CD14-positive monocyte (primary cell): ENCODE measurements at regions not wholly inside any gene's neighbourhood (a gene's known extent, or its start where the extent isn't known, plus 50 kb on each side); places are given as distances from the start of the nearest gene placed in this dataset.
A peak's percentile ranks its signal among the peaks of the same experiment; 100 is the strongest.

ENCODE experiments used
- DNase-seq, 3 donors: peaks; one replicate each; pipeline ENCODE4 v3.0.0-alpha.2; 2011 to 2022
- H2AFZ ChIP-seq: 2 replicates; pipeline ENCODE4 v1.6.0; 2012; ENCODE audit warnings: mild to moderate bottlenecking, low read depth, low read length, inconsistent platforms; ENCODE audit not compliant: insufficient read depth, poor library complexity, severe bottlenecking
- H3K27ac ChIP-seq, 2 donors: 1 replicate in 1 of 2; 2 replicates in 1 of 2; pipeline ENCODE4 v1.5.1; 2012 to 2013; ENCODE audit warnings: low read length in 2 of 2, control low read depth in 1 of 2, inconsistent platforms in 1 of 2, low read depth in 1 of 2, mild to moderate bottlenecking in 1 of 2
- H3K27me3 ChIP-seq, 2 donors: one replicate each; pipeline versions ENCODE4 v1.6.0 to v1.6.1; 2011 to 2013; ENCODE audit warnings: low read length in 2 of 2; ENCODE audit not compliant: control insufficient read depth in 2 of 2, insufficient read depth in 2 of 2
- H3K36me3 ChIP-seq, 2 donors: replicated peaks in 1 of 2; 1 replicate in 1 of 2; 2 replicates in 1 of 2; pipeline versions ENCODE4 v1.5.1 to v1.6.1; 2012 to 2013; ENCODE audit warnings: low read length in 2 of 2, control low read depth in 1 of 2, inconsistent platforms in 1 of 2, mild to moderate bottlenecking in 1 of 2; ENCODE audit not compliant: insufficient read depth in 2 of 2, control insufficient read depth in 1 of 2
- H3K4me1 ChIP-seq, 2 donors: 1 replicate in 1 of 2; 2 replicates in 1 of 2; pipeline versions ENCODE4 v1.5.1 to v1.6.1; 2012 to 2013; ENCODE audit warnings: low read length in 2 of 2, control low read depth in 1 of 2, inconsistent platforms in 1 of 2, mild to moderate bottlenecking in 1 of 2, moderate library complexity in 1 of 2; ENCODE audit not compliant: insufficient read depth in 2 of 2, control insufficient read depth in 1 of 2
- H3K4me2 ChIP-seq: replicated peaks from 2 replicates; pipeline ENCODE3; 2012; ENCODE audit warnings: low read length, moderate library complexity, mild to moderate bottlenecking; ENCODE audit not compliant: poor library complexity, severe bottlenecking; ENCODE audit errors: extremely low read depth
- H3K4me3 ChIP-seq, 3 experiments: fragments of 200-600 bp in 1 of 3; sonication (generic) in 1 of 3; replicated peaks in 1 of 3; 1 replicate in 2 of 3; 2 replicates in 1 of 3; pipeline ENCODE4 v1.5.1; 2011 to 2013; ENCODE audit warnings: low read length in 3 of 3, mild to moderate bottlenecking in 3 of 3, control low read depth in 2 of 3, low read depth in 2 of 3, inconsistent platforms in 1 of 3, moderate library complexity in 1 of 3
- H3K79me2 ChIP-seq: 2 replicates; pipeline ENCODE4 v1.6.0; 2012; ENCODE audit warnings: mild to moderate bottlenecking, control low read depth, inconsistent platforms, low read length, moderate library complexity; ENCODE audit not compliant: insufficient read depth
- H3K9ac ChIP-seq: 2 replicates; pipeline ENCODE4 v1.6.0; 2017; ENCODE audit warnings: low read length, mild to moderate bottlenecking; ENCODE audit not compliant: insufficient read depth, poor library complexity, severe bottlenecking
- H3K9me3 ChIP-seq, 2 donors: replicated peaks in 1 of 2; 1 replicate in 1 of 2; 2 replicates in 1 of 2; pipeline versions ENCODE4 v1.5.1 to v1.6.1; 2012 to 2013; ENCODE audit warnings: low read length in 2 of 2, control low read depth in 1 of 2; ENCODE audit not compliant: control insufficient read depth in 1 of 2, insufficient read depth in 1 of 2
- H4K20me1 ChIP-seq: 2 replicates; pipeline ENCODE4 v1.6.0; 2012; ENCODE audit warnings: mild to moderate bottlenecking, low read length, control low read depth, moderate library complexity; ENCODE audit not compliant: insufficient read depth
- H3K27ac Mint-ChIP-seq, 7 donors: one replicate each; pipeline ENCODE4 v1.8.0; 2020; ENCODE audit warnings: mild to moderate bottlenecking in 7 of 7, mixed read lengths in 7 of 7, moderate library complexity in 6 of 7, inconsistent platforms in 2 of 7
- H3K27me3 Mint-ChIP-seq, 3 donors: one replicate each; pipeline ENCODE4 v1.8.0; 2021 to 2022; ENCODE audit warnings: low read depth in 3 of 3, mild to moderate bottlenecking in 3 of 3, mixed read lengths in 3 of 3, moderate library complexity in 3 of 3, inconsistent platforms in 1 of 3
- H3K36me3 Mint-ChIP-seq, 2 donors: one replicate each; pipeline ENCODE4 v1.8.0; 2020; ENCODE audit warnings: mixed read lengths in 2 of 2, inconsistent platforms in 1 of 2, mild to moderate bottlenecking in 1 of 2
- H3K4me1 Mint-ChIP-seq: one replicate; pipeline ENCODE4 v1.8.0; 2020; ENCODE audit warnings: mild to moderate bottlenecking, mixed read lengths
- H3K4me3 Mint-ChIP-seq, 2 donors: one replicate each; pipeline ENCODE4 v1.8.0; 2020; ENCODE audit warnings: mild to moderate bottlenecking in 2 of 2, mixed read lengths in 2 of 2, moderate library complexity in 1 of 2
- H3K9me3 Mint-ChIP-seq, 7 donors: one replicate each; pipeline ENCODE4 v1.8.0; 2020 to 2022; ENCODE audit warnings: mixed read lengths in 7 of 7, mild to moderate bottlenecking in 6 of 7, moderate library complexity in 6 of 7, inconsistent platforms in 2 of 7
- CTCF ChIP-seq: fragments of 200-600 bp; IDR thresholded peaks from one replicate; pipeline ENCODE4 v1.8.0; 2022; ENCODE audit warnings: antibody characterized with exemption, mild to moderate bottlenecking
- WGBS: methylation state at CpG from one replicate; pipeline ENCODE4 v1.1.5; 2013; ENCODE audit warnings: missing lambda C conversion rate; ENCODE audit not compliant: insufficient coverage; 5-methylcytosine and 5-hydroxymethylcytosine counted together
- intact Hi-C, 2 donors: fragments of 100-400 bp; cut with micrococcal nuclease; formaldehyde crosslinking; loops; one replicate each; pipeline versions ENCODE4 v1.15.0 to v1.15.1; 2023

GRCh38 chr10:109115179-109115578 lies 808.1 kb downstream of the XPNPEP1 start:
- intact Hi-C loops = no loop called here
- no peaks in the 10 kb centered on the region for H3K27me3 Mint-ChIP-seq
- Histone ChIP-seq H2AFZ (no peak overlapping the region), H3K9me3 (peaks cover 24 to 25% of the 10 kb centered on the region in 2 donors), H3K27me3 (no peaks in the 10 kb centered on the region), H3K79me2 (no peaks in the 10 kb centered on the region), H3K4me2 (no peak overlapping the region), H3K27ac (no peak overlapping the region), H4K20me1 (no peaks in the 10 kb centered on the region), H3K9ac (no peak overlapping the region), H3K4me1 (no peaks in the 10 kb centered on the region), H3K4me3 (no peak overlapping the region), H3K36me3 (no peaks in the 10 kb centered on the region)
- H3K4me3 Mint-ChIP-seq = no peak overlapping the region
- H3K4me1 Mint-ChIP-seq = no peaks in the 10 kb centered on the region
- H3K36me3 Mint-ChIP-seq = no peaks in the 10 kb centered on the region
- DNase-seq = no peak
- H3K9me3 Mint-ChIP-seq = peaks cover 5 to 17% (median 12%) of the 10 kb centered on the region in 7 donors
- peak overlapping the region in 1 of 7 donors; percentile 18 for H3K27ac Mint-ChIP-seq
- no peak for TF ChIP-seq CTCF
- no CpG with 5 or more reads among the region's 2 CpGs for WGBS

- H3K27me3 Mint-ChIP-seq = no peaks in the 10 kb centered on the region
Observed at GRCh38 chr10:109114579-109114978, 808.7 kb downstream of the XPNPEP1 start.

More at GRCh38 chr10:109114579-109114978, 808.7 kb downstream of the XPNPEP1 start:
- Histone ChIP-seq H3K27me3 (no peaks in the 10 kb centered on the region), H3K36me3 (no peaks in the 10 kb centered on the region), H3K4me3 (no peak overlapping the region), H3K4me1 (no peaks in the 10 kb centered on the region), H3K9me3 (peaks cover 20 to 22% of the 10 kb centered on the region in 2 donors), H2AFZ (no peak overlapping the region), H3K79me2 (no peaks in the 10 kb centered on the region), H3K4me2 (no peak overlapping the region), H3K9ac (no peak overlapping the region), H4K20me1 (no peaks in the 10 kb centered on the region), H3K27ac (no peak overlapping the region)
- no peak overlapping the region for H3K4me3 Mint-ChIP-seq
- no peak overlapping the region for H3K27ac Mint-ChIP-seq
- intact Hi-C loops = loop anchor here in 1 of 2 donors (5.0 kb wide), 1 partner anchor 403 kb away; no protein-coding TSS in a partner anchor
- no peak for DNase-seq
- H3K4me1 Mint-ChIP-seq = no peaks in the 10 kb centered on the region
- no peak for TF ChIP-seq CTCF
- WGBS = no CpG with 5 or more reads among the region's 2 CpGs
- peaks cover 5 to 17% (median 12%) of the 10 kb centered on the region in 7 donors for H3K9me3 Mint-ChIP-seq
- H3K36me3 Mint-ChIP-seq = no peaks in the 10 kb centered on the region
